A673 (cell line): ENCODE measurements at regions not wholly inside any gene's neighbourhood (a gene's known extent, or its start where the extent isn't known, plus 50 kb on each side); places are given as distances from the start of the nearest gene placed in this dataset.

Experiments used
- CTCF ChIP-seq: fragments of 300-800, 200-600 bp; sonication (generic); conservative IDR thresholded peaks from 2 replicates; pipeline ENCODE4 v1.5.1; 2017; ENCODE audit warnings: low read depth, mild to moderate bottlenecking, antibody characterized with exemption, low read length, moderate library complexity, mixed read lengths
- EZH2 ChIP-seq: fragments of 200-600 bp; sonication (generic); IDR thresholded peaks from 2 replicates; pipeline ENCODE4 v1.6.1; 2017; ENCODE audit warnings: borderline replicate concordance, low read depth, mild to moderate bottlenecking, mixed read lengths, antibody characterized with exemption, low read length; ENCODE audit not compliant: poor library complexity, severe bottlenecking

DNA sequence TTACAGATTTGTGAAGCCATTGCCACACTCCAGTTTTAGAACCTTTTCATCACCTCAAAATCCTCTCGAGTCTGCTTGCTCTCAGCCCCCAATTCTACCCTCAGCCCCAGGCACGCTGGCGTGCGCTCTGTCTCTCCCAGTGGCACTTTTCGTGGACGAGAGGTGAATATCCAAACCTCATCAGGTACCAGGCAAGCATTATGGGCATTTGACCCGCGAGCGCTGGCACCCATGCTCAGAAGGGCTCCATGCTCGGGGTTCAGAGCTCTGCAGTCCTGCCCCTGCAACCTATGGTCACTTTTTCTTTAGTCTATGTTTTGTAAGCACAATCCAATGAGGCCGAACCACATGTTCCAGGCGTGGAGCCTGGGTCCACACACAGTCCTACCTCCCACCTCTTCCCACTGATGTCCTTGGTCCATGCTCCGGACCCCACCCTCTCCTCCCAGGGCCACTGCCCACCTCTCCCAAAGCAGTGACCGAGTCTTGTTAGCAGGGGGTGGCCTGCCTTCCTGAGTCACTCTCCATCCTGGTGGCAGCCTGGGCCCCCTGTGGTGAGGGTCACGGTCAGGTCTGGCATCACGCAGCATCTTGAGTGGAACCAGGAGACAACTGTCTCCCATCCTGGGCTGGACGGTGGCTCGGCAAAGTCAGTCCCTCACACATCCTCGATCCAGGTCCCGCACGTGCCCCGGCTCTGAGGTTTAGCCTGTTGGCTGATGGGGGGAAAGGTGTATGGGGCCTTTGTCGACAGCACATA, 256.9 kb downstream of the NDUFA10 start:
- TF ChIP-seq CTCF (no peak), EZH2 (no peak)
